ENCODE measurements at regions not wholly inside any gene's neighbourhood (a gene's known extent, or its start where the extent isn't known, plus 50 kb on each side); places are given as distances from the start of the nearest gene placed in this dataset.
"Not testable (repeated sequence)": the region's sequence is repeated elsewhere in the genome, so short reads cannot be mapped to it uniquely, and the experiment has no call there.

GRCh38 chr6:21872749-21873148 lies 279.2 kb downstream of the SOX4 start:
- Histone ChIP-seq H3K36me3 (no peaks in the 10 kb centered on the region), H3K9me3 (peaks cover 0 to 5% (median 0%) of the 10 kb centered on the region in 12 donors), H3K4me1 (peaks cover 0 to 14% (median 5%) of the 10 kb centered on the region in 12 donors), H3K27ac (no peak overlapping the region), H3K27me3 (no peaks in the 10 kb centered on the region), H3K4me3 (no peak overlapping the region)
- intact Hi-C loops (cut with DNase I), result no loop called here
- no peak for ATAC-seq
- WGBS, 4 donors, result 86 to 89% (median 89%) methylated on average over 2 of the region's 2 CpGs
- DNase-seq, result no peak
- no peak for TF ChIP-seq CTCF (IDR thresholded peaks at IDR 0.05)
- TF ChIP-seq POLR2A (IDR thresholded peaks at IDR 0.05), result no peak

- 34 to 56% (median 41%) methylated on average over 10 of the region's 10 CpGs for WGBS, 4 donors
- DNase-seq (peak in 4 of 5 donors; percentile 50 to 75 (median 62)), ATAC-seq (peak; percentile 77 to 91 (median 84))
- H3K4me3 ChIP-seq, result peak overlapping the region in 1 of 12 donors; percentile 3
- TF ChIP-seq POLR2A (IDR thresholded peaks at IDR 0.05) (no peak), CTCF (IDR thresholded peaks at IDR 0.05) (no peak)
- peak overlapping the region in 3 of 12 donors; percentile 7 to 25 (median 16) for H3K27ac ChIP-seq
- peaks cover 0 to 14% (median 5%) of the 10 kb centered on the region in 12 donors for H3K4me1 ChIP-seq
- H3K9me3 ChIP-seq, result peaks cover 0 to 5% (median 0%) of the 10 kb centered on the region in 12 donors
- intact Hi-C loops (cut with DNase I), result no loop called here
- no peaks in the 10 kb centered on the region for H3K27me3 ChIP-seq
- H3K36me3 ChIP-seq, result no peaks in the 10 kb centered on the region
Observed at GRCh38 chr6:21873562-21873961, 280.0 kb downstream of the SOX4 start.

- Histone ChIP-seq H3K27ac (no peak overlapping the region), H3K27me3 (no peaks in the 10 kb centered on the region), H3K4me1 (peaks cover 0 to 14% (median 5%) of the 10 kb centered on the region in 12 donors), H3K9me3 (peaks cover 0 to 5% (median 0%) of the 10 kb centered on the region in 12 donors), H3K4me3 (no peak overlapping the region), H3K36me3 (no peaks in the 10 kb centered on the region)
- WGBS, 4 donors, result 91 to 97% (median 96%) methylated on average over 5 of the region's 5 CpGs
- no peak for DNase-seq
- no peak for TF ChIP-seq POLR2A (IDR thresholded peaks at IDR 0.05)
- TF ChIP-seq CTCF (IDR thresholded peaks at IDR 0.05), result no peak
- intact Hi-C loops (cut with DNase I), result no loop called here
- ATAC-seq, result no peak
Observed at GRCh38 chr6:21874372-21874771, 280.8 kb downstream of the SOX4 start.

GRCh38 chr6:21877037-21877436 lies 283.5 kb downstream of the SOX4 start:
- H3K4me1 ChIP-seq, result peaks cover 0 to 14% (median 5%) of the 10 kb centered on the region in 12 donors
- ATAC-seq; H3K27me3 ChIP-seq; H3K36me3 ChIP-seq; H3K27ac ChIP-seq; H3K4me3 ChIP-seq; DNase-seq; intact Hi-C loops (cut with DNase I): not testable (repeated sequence)
- WGBS, 4 donors, result 94 to 99% (median 96%) methylated on average over 4 of the region's 4 CpGs
- peaks cover 0 to 20% (median 0%) of the 10 kb centered on the region in 12 donors for H3K9me3 ChIP-seq

GRCh38 chr6:21880249-21880648 lies 286.7 kb downstream of the SOX4 start:
- ATAC-seq; H3K36me3 ChIP-seq; H3K4me1 ChIP-seq; DNase-seq; H3K4me3 ChIP-seq; H3K27me3 ChIP-seq; intact Hi-C loops (cut with DNase I); H3K27ac ChIP-seq: not testable (repeated sequence)
- H3K9me3 ChIP-seq, result peaks cover 0 to 15% (median 0%) of the 10 kb centered on the region in 12 donors
- 92 to 99% (median 95%) methylated on average over 2 of the region's 2 CpGs for WGBS, 4 donors

Data from heart left ventricle (tissue), 16 donors.